Vagina (tissue), 2 donors: ENCODE measurements at regions not wholly inside any gene's neighbourhood (a gene's known extent, or its start where the extent isn't known, plus 50 kb on each side); places are given as distances from the start of the nearest gene placed in this dataset.
"Not testable (repeated sequence)": the region's sequence is repeated elsewhere in the genome, so short reads cannot be mapped to it uniquely, and the experiment has no call there.

Experiments used
- DNase-seq, 2 donors: peaks; one replicate each; pipeline ENCODE4 v3.0.0-alpha.2; 2017; ENCODE audit errors: extremely low spot score in 2 of 2
- H3K27ac ChIP-seq: fragments of 200-600 bp; sonication (generic); one replicate; pipeline ENCODE4 v1.5.1; 2019
- H3K27me3 ChIP-seq: fragments of 200-600 bp; sonication (generic); one replicate; pipeline ENCODE4 v1.5.1; 2019
- H3K36me3 ChIP-seq, 2 donors: fragments of 200-600 bp; sonication (generic); one replicate each; pipeline ENCODE4 v1.5.1; 2017 to 2019
- H3K4me1 ChIP-seq: fragments of 200-600 bp; sonication (generic); one replicate; pipeline ENCODE4 v1.5.1; 2019
- H3K4me3 ChIP-seq, 2 donors: fragments of 200-600 bp; sonication (generic); 1 replicate in 1 of 2; 2 replicates in 1 of 2; pipeline ENCODE4 v1.5.1; 2016 to 2019
- H3K9me3 ChIP-seq: fragments of 200-600 bp; sonication (generic); one replicate; pipeline ENCODE4 v1.5.1; 2019
- CTCF ChIP-seq, 3 experiments: fragments of 450-650 bp in 2 of 3; fragments of 200-600 bp in 1 of 3; sonication (generic) in 1 of 3; IDR thresholded peaks; one replicate each; pipeline ENCODE4 v1.5.1; 2017 to 2019; ENCODE audit warnings: antibody characterized with exemption in 3 of 3, mild to moderate bottlenecking in 2 of 3, moderate library complexity in 2 of 3
- POLR2A ChIP-seq, 2 donors: fragments of 450-650 bp; IDR thresholded peaks; one replicate each; pipeline ENCODE4 v1.6.1; 2017; ENCODE audit warnings: antibody characterized with exemption in 2 of 2, mild to moderate bottlenecking in 2 of 2, moderate library complexity in 2 of 2
- POLR2AphosphoS5 ChIP-seq, 2 donors: sonication (generic); formaldehyde crosslinking; IDR thresholded peaks; one replicate each; pipeline ENCODE4 v1.9.0; 2017; ENCODE audit warnings: antibody characterized with exemption in 2 of 2, mild to moderate bottlenecking in 2 of 2, low read depth in 1 of 2; ENCODE audit not compliant: insufficient read depth in 1 of 2
- intact Hi-C: fragments of 100-400 bp; cut with DNase I; formaldehyde crosslinking; loops from one replicate; pipeline ENCODE4 v1.15.1; 2023

DNA sequence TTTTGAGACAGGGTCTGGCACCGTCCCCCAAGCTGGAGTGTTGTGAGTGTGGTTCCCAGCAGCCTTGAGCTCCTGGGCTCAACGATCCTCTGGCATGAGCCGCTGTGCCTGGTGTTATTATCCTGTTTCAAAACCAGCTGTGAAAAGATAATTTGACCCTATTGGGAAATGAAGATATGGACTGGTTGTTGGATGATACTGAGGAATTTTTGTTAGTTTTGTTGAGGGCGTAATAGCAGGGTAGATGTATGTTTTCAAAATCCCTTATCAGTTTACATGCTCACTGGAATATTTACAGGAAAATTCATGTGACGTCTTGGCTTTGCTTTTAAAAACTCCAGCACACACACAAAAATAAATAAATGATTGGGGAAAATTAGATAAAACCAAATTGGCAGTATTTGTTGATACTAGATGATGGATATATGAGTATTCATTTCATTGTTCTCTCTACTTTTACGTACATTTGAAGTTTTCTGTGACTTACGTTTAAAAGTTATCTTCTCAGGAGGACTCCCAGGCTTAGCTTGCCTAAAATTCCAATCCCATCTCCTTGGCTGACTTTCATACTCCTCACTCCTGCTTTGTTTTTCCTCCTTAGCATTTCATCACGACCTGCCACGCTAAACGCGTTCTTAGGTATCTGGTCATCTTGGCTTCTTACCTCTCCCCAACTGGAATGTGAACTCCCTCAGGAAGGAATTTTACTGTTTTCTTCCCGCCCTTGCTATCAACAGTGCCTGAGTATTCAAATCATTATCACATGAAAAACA lies 56.8 kb upstream of the TFRC start:
- no peaks in the 10 kb centered on the region for H3K27me3 ChIP-seq
- intact Hi-C loops: no loop called here
- no peak overlapping the region for H3K27ac ChIP-seq
- no peak for TF ChIP-seq CTCF (IDR thresholded peaks at IDR 0.05)
- TF ChIP-seq POLR2A (IDR thresholded peaks at IDR 0.05): no peak
- TF ChIP-seq POLR2AphosphoS5 (IDR thresholded peaks at IDR 0.05; ENCODE audit: insufficient read depth in 1 of 2, low read depth in 1 of 2): no peak
- H3K36me3 ChIP-seq: no peaks in the 10 kb centered on the region
- no peaks in the 10 kb centered on the region for H3K9me3 ChIP-seq
- DNase-seq: no peak
- H3K4me1 ChIP-seq: peaks cover 2% of the 10 kb centered on the region
- H3K4me3 ChIP-seq: no peak overlapping the region

- DNase-seq: not testable (repeated sequence)
Observed at GRCh38 chr3:196136640-196136989, 54.7 kb upstream of the TFRC start.

DNA sequence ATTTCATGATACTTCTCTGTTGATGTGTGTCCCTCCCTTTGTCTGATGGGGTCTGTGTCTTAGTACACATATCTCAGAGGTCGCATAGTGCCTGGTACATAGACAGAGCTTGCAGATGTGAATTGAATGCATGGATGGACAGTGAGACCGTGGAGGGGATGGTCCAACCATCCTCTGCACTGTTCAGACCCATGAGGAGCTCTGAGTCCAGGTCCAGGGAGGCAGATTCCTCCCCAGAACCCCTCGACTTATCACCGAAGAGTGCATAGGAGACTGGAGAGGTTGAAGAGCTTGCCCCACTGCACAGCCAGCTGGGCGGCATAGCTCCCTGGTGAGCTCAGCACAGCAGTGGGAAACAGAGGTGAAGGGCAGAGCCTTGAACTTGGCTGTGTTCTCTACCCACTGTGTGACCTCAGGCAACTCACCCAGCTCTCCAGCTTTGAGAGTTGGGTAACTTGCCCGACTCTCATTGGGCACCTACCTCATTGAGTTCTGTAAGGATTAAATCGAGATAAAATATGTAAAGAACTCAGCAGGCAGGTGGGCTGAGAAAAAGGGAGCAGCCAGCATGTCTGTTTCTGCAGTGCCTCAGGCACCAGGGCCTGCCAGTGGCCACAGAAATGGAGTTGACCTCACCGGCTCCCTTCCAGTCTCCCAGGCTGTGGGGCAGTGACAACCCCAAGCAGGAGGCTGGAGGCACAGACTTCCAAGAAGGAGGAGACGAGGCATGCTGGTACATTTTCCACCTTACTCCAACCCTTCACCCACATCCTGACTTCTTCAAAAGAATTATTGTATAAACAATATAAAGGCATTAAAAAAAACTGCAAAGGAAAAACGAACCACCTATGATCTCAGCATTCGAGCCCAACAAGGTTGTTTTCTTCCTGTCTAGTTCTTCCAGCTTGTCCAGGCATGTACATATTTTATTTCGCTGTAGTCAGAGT lies 54.1 kb upstream of the TFRC start:
- TF ChIP-seq POLR2AphosphoS5 (IDR thresholded peaks at IDR 0.05; ENCODE audit: insufficient read depth in 1 of 2, low read depth in 1 of 2) (peak; percentile 34 to 84), CTCF (IDR thresholded peaks at IDR 0.05) (no peak), POLR2A (IDR thresholded peaks at IDR 0.05) (no peak)
- Histone ChIP-seq H3K27me3 (no peaks in the 10 kb centered on the region), H3K4me1 (no peaks in the 10 kb centered on the region), H3K9me3 (no peaks in the 10 kb centered on the region), H3K27ac (peak overlapping the region; percentile 22), H3K36me3 (no peaks in the 10 kb centered on the region), H3K4me3 (no peak overlapping the region)
- no peak for DNase-seq
- intact Hi-C loops: no loop called here

More at GRCh38 chr3:196136640-196136989, 54.7 kb upstream of the TFRC start:
- H3K4me1 ChIP-seq, intact Hi-C loops, H3K27me3 ChIP-seq, H3K4me3 ChIP-seq, H3K36me3 ChIP-seq, H3K9me3 ChIP-seq: not testable (repeated sequence)
- H3K27ac ChIP-seq: peak overlapping the region; percentile 35

DNA sequence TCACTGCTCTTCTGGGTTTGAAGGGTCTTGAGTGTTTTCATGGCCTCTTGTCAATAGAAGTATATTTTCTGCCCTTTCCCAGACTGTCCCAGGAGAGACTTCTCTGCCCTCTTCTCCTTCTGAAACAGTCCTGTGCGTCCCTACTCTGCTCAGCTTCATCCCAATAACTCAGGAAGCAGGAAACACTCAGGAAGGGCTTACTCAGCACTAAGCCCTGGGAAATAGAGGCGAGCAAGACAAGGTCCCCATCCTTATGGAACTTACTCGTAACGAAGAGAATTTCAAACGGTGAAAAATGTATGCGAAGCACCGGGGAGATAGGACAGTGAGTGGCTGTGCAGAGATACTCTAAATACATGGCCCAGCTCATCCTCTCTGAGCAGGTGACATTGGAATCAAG lies 52.8 kb upstream of the TFRC start:
- Histone ChIP-seq H3K4me1 (no peaks in the 10 kb centered on the region), H3K9me3 (no peaks in the 10 kb centered on the region), H3K27ac (no peak overlapping the region), H3K36me3 (no peaks in the 10 kb centered on the region), H3K4me3 (no peak overlapping the region), H3K27me3 (no peaks in the 10 kb centered on the region)
- TF ChIP-seq CTCF (IDR thresholded peaks at IDR 0.05) (no peak), POLR2AphosphoS5 (IDR thresholded peaks at IDR 0.05; ENCODE audit: insufficient read depth in 1 of 2, low read depth in 1 of 2) (no peak), POLR2A (IDR thresholded peaks at IDR 0.05) (no peak)
- intact Hi-C loops: no loop called here
- DNase-seq: no peak

DNA sequence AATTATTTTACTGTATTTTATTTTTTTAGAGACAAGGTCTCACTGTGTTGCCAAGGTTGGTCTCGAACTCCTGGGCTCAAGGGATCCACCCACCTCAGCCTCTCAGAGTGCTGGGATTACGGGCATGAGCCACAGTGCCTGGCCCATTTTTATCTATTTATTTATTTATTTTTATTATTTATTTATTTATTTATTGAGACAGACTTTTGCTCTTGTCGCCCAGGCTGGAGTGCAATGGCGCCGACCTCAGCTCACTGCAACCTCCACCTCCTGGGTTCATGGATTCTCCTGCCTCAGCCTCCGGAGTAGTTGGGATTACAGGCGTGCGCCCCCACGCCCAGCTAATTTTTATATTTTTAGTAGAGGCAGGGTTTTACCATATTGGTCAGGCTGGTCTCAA lies 52.0 kb upstream of the TFRC start:
- H3K27me3 ChIP-seq, H3K9me3 ChIP-seq, H3K36me3 ChIP-seq, DNase-seq, H3K4me1 ChIP-seq, intact Hi-C loops, H3K4me3 ChIP-seq, H3K27ac ChIP-seq: not testable (repeated sequence)

GRCh38 chr3:196131921-196132320 lies 50.0 kb upstream of the TFRC start:
- Histone ChIP-seq H3K4me3 (no peak overlapping the region), H3K9me3 (no peaks in the 10 kb centered on the region), H3K4me1 (no peaks in the 10 kb centered on the region), H3K36me3 (no peaks in the 10 kb centered on the region), H3K27ac (no peak overlapping the region), H3K27me3 (no peaks in the 10 kb centered on the region)
- intact Hi-C loops: no loop called here
- no peak for DNase-seq
- TF ChIP-seq CTCF (IDR thresholded peaks at IDR 0.05) (no peak), POLR2AphosphoS5 (IDR thresholded peaks at IDR 0.05; ENCODE audit: insufficient read depth in 1 of 2, low read depth in 1 of 2) (no peak), POLR2A (IDR thresholded peaks at IDR 0.05) (no peak)
